SK-N-SH (cell line): ENCODE measurements at regions not wholly inside any gene's neighbourhood (a gene's known extent, or its start where the extent isn't known, plus 50 kb on each side); places are given as distances from the start of the nearest gene placed in this dataset.
A peak's percentile ranks its signal among the peaks of the same experiment; 100 is the strongest.

Source experiments
- CTCF ChIA-PET: fragments of 300-600, 350-600 bp; formaldehyde crosslinking; extraction: SDS; loops from one replicate; lab custom pipeline; 2021; lab: Yijun Ruan, JAX
- POLR2A ChIA-PET: fragments of 350-600 bp; sonication (Branson Sonifier 250); formaldehyde crosslinking; extraction: SDS; loops from one replicate; lab custom pipeline; 2020; ENCODE audit warnings: antibody characterized with exemption, inconsistent platforms; lab: Yijun Ruan, JAX
- DNase-seq: peaks from one replicate; pipeline ENCODE4 v3.0.0; 2012
- H2AFZ ChIP-seq: fragments of 200-600 bp; sonication (generic); 2 replicates; pipeline ENCODE4 v1.8.1; 2016; ENCODE audit warnings: antibody characterized with exemption, mild to moderate bottlenecking, low read depth
- H3F3A ChIP-seq: fragments of 200-600 bp; sonication (generic); replicated peaks from 2 replicates; pipeline ENCODE3; 2016; ENCODE audit warnings: antibody characterized with exemption, mild to moderate bottlenecking; ENCODE audit not compliant: insufficient read depth
- H3K27ac ChIP-seq, 2 experiments: fragments of 200-500 bp in 1 of 2; fragments of 200-600 bp in 1 of 2; sonication (Bioruptor generic) in 1 of 2; sonication (generic), shearing (Covaris generic) in 1 of 2; 2 replicates each; pipeline versions ENCODE4 v1.5.1 to v1.6.1; 2014 to 2016; ENCODE audit warnings: low read depth in 2 of 2, inconsistent platforms in 1 of 2, low read length in 1 of 2, mild to moderate bottlenecking in 1 of 2, mixed read lengths in 1 of 2
- H3K27me3 ChIP-seq: fragments of 200-600 bp; sonication (generic), shearing (Covaris generic); 2 replicates; pipeline ENCODE4 v1.6.1; 2016; ENCODE audit warnings: mixed run types; ENCODE audit not compliant: insufficient read depth
- H3K36me3 ChIP-seq, 2 experiments: fragments of 200-500 bp in 1 of 2; fragments of 200-600 bp in 1 of 2; sonication (Bioruptor generic) in 1 of 2; sonication (generic) in 1 of 2; replicated peaks in 1 of 2; 2 replicates each; pipeline versions ENCODE3 to v1.5.1; 2014 to 2016; ENCODE audit warnings: low read length in 1 of 2, mild to moderate bottlenecking in 1 of 2; ENCODE audit not compliant: insufficient read depth in 2 of 2, control insufficient read depth in 1 of 2
- H3K4me1 ChIP-seq, 2 experiments: fragments of 200-500 bp in 1 of 2; fragments of 200-600 bp in 1 of 2; sonication (Bioruptor generic) in 1 of 2; sonication (generic), shearing (Covaris generic) in 1 of 2; 2 replicates each; pipeline versions ENCODE4 v1.5.1 to v1.6.1; 2014 to 2016; ENCODE audit warnings: low read depth in 1 of 2, low read length in 1 of 2, mixed run types in 1 of 2; ENCODE audit not compliant: insufficient read depth in 2 of 2, control insufficient read depth in 1 of 2
- H3K4me2 ChIP-seq: fragments of 200-600 bp; sonication (generic), shearing (Covaris generic); 2 replicates; pipeline ENCODE4 v1.6.1; 2017; ENCODE audit warnings: mixed run types
- H3K4me3 ChIP-seq, 2 experiments: fragments of 200-500 bp in 1 of 2; fragments of 200-600 bp in 1 of 2; sonication (Bioruptor generic) in 1 of 2; sonication (generic), shearing (Covaris generic) in 1 of 2; 2 replicates each; pipeline versions ENCODE4 v1.5.1 to v1.8.1; 2014 to 2016; ENCODE audit warnings: low read depth in 2 of 2, inconsistent platforms in 1 of 2, low read length in 1 of 2, mild to moderate bottlenecking in 1 of 2, mixed read lengths in 1 of 2, moderate library complexity in 1 of 2
- H3K79me2 ChIP-seq: fragments of 200-600 bp; sonication (generic); 2 replicates; pipeline ENCODE4 v1.8.1; 2017; ENCODE audit warnings: mild to moderate bottlenecking; ENCODE audit not compliant: insufficient read depth
- H3K9ac ChIP-seq: fragments of 200-600 bp; sonication (generic); 2 replicates; pipeline ENCODE4 v1.6.1; 2017; ENCODE audit warnings: mixed run types
- H3K9me2 ChIP-seq: fragments of 200-600 bp; sonication (generic); 2 replicates; pipeline ENCODE4 v1.6.1; 2017; ENCODE audit warnings: mixed run types
- H3K9me3 ChIP-seq: fragments of 200-600 bp; sonication (generic); 2 replicates; pipeline ENCODE4 v1.6.1; 2017; ENCODE audit warnings: mixed run types, mild to moderate bottlenecking, moderate library complexity
- H4K20me1 ChIP-seq: fragments of 200-600 bp; sonication (generic); 2 replicates; pipeline ENCODE4 v1.6.1; 2017; ENCODE audit warnings: mild to moderate bottlenecking, mixed run types; ENCODE audit not compliant: insufficient read depth
- CHD2 ChIP-seq: fragments of 150-350 bp; IDR thresholded peaks from 2 replicates; pipeline ENCODE4 v1.6.1; 2018; ENCODE audit warnings: low read length; ENCODE audit not compliant: partially characterized antibody
- ELF1 ChIP-seq: IDR thresholded peaks from 2 replicates; pipeline ENCODE4 v1.4.0; 2012
- EP300 ChIP-seq, 2 experiments: IDR thresholded peaks; 2 replicates each; pipeline versions ENCODE4 v1.4.0 to v1.6.1; 2012; ENCODE audit warnings: borderline replicate concordance in 1 of 2, low read depth in 1 of 2, low read length in 1 of 2
- EZH2phosphoT487 ChIP-seq: fragments of 200-600 bp; sonication (generic); IDR thresholded peaks from 2 replicates; pipeline ENCODE4 v1.6.1; 2017; ENCODE audit warnings: low read depth, mixed run types, mild to moderate bottlenecking, antibody characterized with exemption, moderate library complexity, borderline replicate concordance
- FOSL2 ChIP-seq: IDR thresholded peaks from 2 replicates; pipeline ENCODE4 v1.4.0; 2012; ENCODE audit warnings: low read depth, mild to moderate bottlenecking, moderate library complexity, borderline replicate concordance
- GABPA ChIP-seq: IDR thresholded peaks from 2 replicates; pipeline ENCODE4 v1.4.0; 2012; ENCODE audit warnings: low read depth, mild to moderate bottlenecking
- IRF3 ChIP-seq: fragments of 150-350 bp; IDR thresholded peaks from 2 replicates; pipeline ENCODE4 v1.6.1; 2016; ENCODE audit warnings: mild to moderate bottlenecking, low read depth, low read length
- JUND ChIP-seq: IDR thresholded peaks from 2 replicates; pipeline ENCODE4 v1.4.0; 2012
- MEF2A ChIP-seq: IDR thresholded peaks from 2 replicates; pipeline ENCODE4 v1.4.0; 2012; ENCODE audit warnings: low read depth, borderline replicate concordance
- NFIC ChIP-seq: IDR thresholded peaks from 2 replicates; pipeline ENCODE4 v1.4.0; 2012; ENCODE audit warnings: borderline replicate concordance
- RFX5 ChIP-seq: IDR thresholded peaks from 2 replicates; pipeline ENCODE4 v1.6.1; 2012; ENCODE audit warnings: mild to moderate bottlenecking, improper control_type of control experiment, low read length
- RXRA ChIP-seq: IDR thresholded peaks from 2 replicates; pipeline ENCODE4 v1.4.0; 2012; ENCODE audit warnings: low read depth, mild to moderate bottlenecking, borderline replicate concordance
- TEAD4 ChIP-seq: IDR thresholded peaks from 2 replicates; pipeline ENCODE4 v1.4.0; 2012; ENCODE audit warnings: mild to moderate bottlenecking, borderline replicate concordance; ENCODE audit not compliant: insufficient read depth
- USF2 ChIP-seq: fragments of 150-350 bp; IDR thresholded peaks from 2 replicates; pipeline ENCODE4 v1.6.1; 2017; ENCODE audit warnings: antibody characterized with exemption, low read length, low read depth, borderline replicate concordance
- YY1 ChIP-seq: IDR thresholded peaks from 2 replicates; pipeline ENCODE4 v1.4.0; 2012; ENCODE audit warnings: low read depth, mild to moderate bottlenecking
- WGBS: methylation state at CpG from one replicate; pipeline ENCODE4 v1.1.6; 2017; ENCODE audit warnings: low lambda C conversion rate; 5-methylcytosine and 5-hydroxymethylcytosine counted together
- TF ChIP-seq, protein P1 (sequence below): IDR thresholded peaks from 2 replicates; pipeline ENCODE4 v1.6.1; 2012; ENCODE audit warnings: mild to moderate bottlenecking, low read depth, low read length, moderate library complexity
- TF ChIP-seq, protein P2 (sequence below): IDR thresholded peaks from 2 replicates; pipeline ENCODE4; 2012

DNA sequence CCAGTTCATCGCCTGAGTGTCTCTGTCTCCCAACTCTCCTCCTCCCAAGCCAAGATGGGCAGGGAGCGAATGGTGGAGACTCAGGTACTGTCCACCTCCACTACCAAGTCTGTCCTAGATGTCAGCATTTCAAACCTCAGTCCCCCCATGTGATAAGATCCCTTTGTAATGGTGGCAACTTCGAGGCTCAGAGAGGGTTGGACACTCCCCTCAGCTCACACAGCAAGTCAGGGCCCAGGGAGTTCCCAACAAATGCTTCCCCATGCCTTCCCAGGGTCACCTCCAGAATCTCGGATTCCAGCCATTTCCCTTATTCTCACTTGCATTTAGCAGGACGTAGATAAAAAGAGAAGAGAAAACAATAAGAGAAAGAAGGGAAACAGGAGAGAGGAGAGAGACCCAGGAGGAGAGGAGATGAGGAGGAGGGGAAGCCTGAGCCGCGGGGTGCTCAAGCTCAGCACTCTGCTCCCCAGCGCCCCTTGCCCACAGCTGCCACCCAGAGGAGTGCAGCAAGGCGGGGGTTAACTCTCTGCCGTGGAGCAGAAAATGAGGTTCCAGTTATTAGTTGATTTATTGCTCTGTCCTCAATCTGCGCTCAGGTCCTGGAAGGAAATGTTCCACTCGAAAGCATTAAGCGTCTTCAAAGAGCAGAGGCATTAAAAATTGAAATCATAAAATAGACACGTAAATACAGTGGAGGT, 84.1 kb upstream of the LINGO1 start:
- DNase-seq, result peak; percentile 73
- TF ChIP-seq TEAD4, result no peak
- no peak for TF ChIP-seq EP300 (IDR thresholded peaks at IDR 0.05; ENCODE audit: borderline replicate concordance in 1 of 2, low read depth in 1 of 2, low read length in 1 of 2)
- TF ChIP-seq CHD2, result no peak
- no peak for TF ChIP-seq ELF1
- TF ChIP-seq RXRA, result no peak
- TF ChIP-seq RFX5, result no peak
- TF ChIP-seq, protein P1, sequence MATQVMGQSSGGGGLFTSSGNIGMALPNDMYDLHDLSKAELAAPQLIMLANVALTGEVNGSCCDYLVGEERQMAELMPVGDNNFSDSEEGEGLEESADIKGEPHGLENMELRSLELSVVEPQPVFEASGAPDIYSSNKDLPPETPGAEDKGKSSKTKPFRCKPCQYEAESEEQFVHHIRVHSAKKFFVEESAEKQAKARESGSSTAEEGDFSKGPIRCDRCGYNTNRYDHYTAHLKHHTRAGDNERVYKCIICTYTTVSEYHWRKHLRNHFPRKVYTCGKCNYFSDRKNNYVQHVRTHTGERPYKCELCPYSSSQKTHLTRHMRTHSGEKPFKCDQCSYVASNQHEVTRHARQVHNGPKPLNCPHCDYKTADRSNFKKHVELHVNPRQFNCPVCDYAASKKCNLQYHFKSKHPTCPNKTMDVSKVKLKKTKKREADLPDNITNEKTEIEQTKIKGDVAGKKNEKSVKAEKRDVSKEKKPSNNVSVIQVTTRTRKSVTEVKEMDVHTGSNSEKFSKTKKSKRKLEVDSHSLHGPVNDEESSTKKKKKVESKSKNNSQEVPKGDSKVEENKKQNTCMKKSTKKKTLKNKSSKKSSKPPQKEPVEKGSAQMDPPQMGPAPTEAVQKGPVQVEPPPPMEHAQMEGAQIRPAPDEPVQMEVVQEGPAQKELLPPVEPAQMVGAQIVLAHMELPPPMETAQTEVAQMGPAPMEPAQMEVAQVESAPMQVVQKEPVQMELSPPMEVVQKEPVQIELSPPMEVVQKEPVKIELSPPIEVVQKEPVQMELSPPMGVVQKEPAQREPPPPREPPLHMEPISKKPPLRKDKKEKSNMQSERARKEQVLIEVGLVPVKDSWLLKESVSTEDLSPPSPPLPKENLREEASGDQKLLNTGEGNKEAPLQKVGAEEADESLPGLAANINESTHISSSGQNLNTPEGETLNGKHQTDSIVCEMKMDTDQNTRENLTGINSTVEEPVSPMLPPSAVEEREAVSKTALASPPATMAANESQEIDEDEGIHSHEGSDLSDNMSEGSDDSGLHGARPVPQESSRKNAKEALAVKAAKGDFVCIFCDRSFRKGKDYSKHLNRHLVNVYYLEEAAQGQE, result no peak
- no peak for TF ChIP-seq MEF2A
- H3K27me3 ChIP-seq, result peaks cover 3% of the 10 kb centered on the region; the same call in 1 of the 2 replicates
- 15% methylated on average over 14 of the region's 14 CpGs for WGBS
- H3K36me3 ChIP-seq, result no peaks in the 10 kb centered on the region
- no peak overlapping the region for H2AFZ ChIP-seq
- peaks cover 0 to 8% of the 10 kb centered on the region in 2 experiments; a peak in 2 of 4 replicates for H3K4me1 ChIP-seq
- CTCF ChIA-PET, result interaction anchor here (1.3 to 1.5 kb wide), 3 partner anchors 23 to 105 kb away, joined by 3 to 5 read pairs (median 3); no protein-coding TSS in a partner anchor
- H3K79me2 ChIP-seq, result no peaks in the 10 kb centered on the region
- H3K9me2 ChIP-seq, result no peaks in the 10 kb centered on the region
- H3F3A ChIP-seq, result no peaks in the 10 kb centered on the region
- H3K27ac ChIP-seq, result no peak overlapping the region
- H3K4me2 ChIP-seq, result no peak overlapping the region
- no peak overlapping the region for H3K9ac ChIP-seq
- POLR2A ChIA-PET, result no interaction called here
- no peak overlapping the region for H3K4me3 ChIP-seq
- H3K9me3 ChIP-seq, result no peaks in the 10 kb centered on the region
- H4K20me1 ChIP-seq, result no peaks in the 10 kb centered on the region

DNA sequence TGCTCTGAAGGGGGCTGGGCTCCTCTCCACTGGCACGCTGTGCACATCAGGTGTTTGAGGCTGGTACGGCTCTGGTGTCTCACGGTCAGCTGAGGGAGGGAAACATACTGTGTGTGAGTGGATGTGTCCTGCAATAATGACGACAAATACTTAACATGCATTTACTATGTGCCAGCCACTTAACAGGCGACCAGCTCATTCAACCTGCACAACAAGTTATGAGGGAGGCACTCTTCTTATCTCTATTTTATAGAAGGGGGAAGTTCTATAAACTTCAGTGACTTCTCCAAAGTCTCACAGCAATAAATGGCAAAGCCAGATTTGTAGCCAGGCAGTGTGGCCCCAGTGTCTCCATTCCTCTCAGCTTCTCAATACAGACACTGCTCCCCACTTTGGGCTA, 83.1 kb upstream of the LINGO1 start:
- WGBS, result 34% methylated on average over 5 of the region's 5 CpGs
- Histone ChIP-seq H3K27ac (no peak overlapping the region), H3K4me3 (no peak overlapping the region), H3K9me3 (no peaks in the 10 kb centered on the region), H3K4me2 (no peak overlapping the region), H3K36me3 (no peaks in the 10 kb centered on the region), H3K9ac (no peak overlapping the region), H3K79me2 (no peaks in the 10 kb centered on the region), H3K4me1 (peaks cover 0 to 8% of the 10 kb centered on the region in 2 experiments; a peak in 2 of 4 replicates), H2AFZ (no peak overlapping the region), H4K20me1 (no peaks in the 10 kb centered on the region), H3K9me2 (no peaks in the 10 kb centered on the region), H3K27me3 (peaks cover 3% of the 10 kb centered on the region; the same call in 1 of the 2 replicates), H3F3A (no peaks in the 10 kb centered on the region)
- ChIA-PET CTCF (interaction anchor here (1.2 kb wide), 1 partner anchor 11 kb away, joined by 3 read pairs; no protein-coding TSS in a partner anchor), POLR2A (no interaction called here)
- no peak for DNase-seq
- TF ChIP-seq IRF3 (no peak), NFIC (no peak), RFX5 (no peak), EZH2phosphoT487 (no peak), GABPA (no peak), FOSL2 (no peak), USF2 (no peak), YY1 (no peak), JUND (no peak)
- TF ChIP-seq, protein P2, sequence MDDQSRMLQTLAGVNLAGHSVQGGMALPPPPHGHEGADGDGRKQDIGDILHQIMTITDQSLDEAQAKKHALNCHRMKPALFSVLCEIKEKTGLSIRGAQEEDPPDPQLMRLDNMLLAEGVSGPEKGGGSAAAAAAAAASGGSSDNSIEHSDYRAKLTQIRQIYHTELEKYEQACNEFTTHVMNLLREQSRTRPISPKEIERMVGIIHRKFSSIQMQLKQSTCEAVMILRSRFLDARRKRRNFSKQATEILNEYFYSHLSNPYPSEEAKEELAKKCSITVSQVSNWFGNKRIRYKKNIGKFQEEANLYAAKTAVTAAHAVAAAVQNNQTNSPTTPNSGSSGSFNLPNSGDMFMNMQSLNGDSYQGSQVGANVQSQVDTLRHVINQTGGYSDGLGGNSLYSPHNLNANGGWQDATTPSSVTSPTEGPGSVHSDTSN, result no peak
